ENCODE measurements at regions not wholly inside any gene's neighbourhood (a gene's known extent, or its start where the extent isn't known, plus 50 kb on each side); places are given as distances from the start of the nearest gene placed in this dataset.

- TF ChIP-seq CTCF (conservative IDR thresholded peaks at IDR 0.05) = no peak
- no peak overlapping the region for H3K4me3 Mint-ChIP-seq
- H3K9me3 Mint-ChIP-seq = peaks cover 6% of the 10 kb centered on the region
- H3K36me3 Mint-ChIP-seq = no peaks in the 10 kb centered on the region
- no peak for DNase-seq (ENCODE audit: extremely low spot score, unreplicated experiment)
- no peak overlapping the region for H3K27ac Mint-ChIP-seq
- no peaks in the 10 kb centered on the region for H3K4me1 Mint-ChIP-seq (ENCODE audit: unreplicated experiment)
- no peaks in the 10 kb centered on the region for H3K27me3 Mint-ChIP-seq
Measured at GRCh38 chr16:49952386-49952785, 72.6 kb upstream of the CNEP1R1 start.

- H3K27me3 Mint-ChIP-seq = peaks cover 3% of the 10 kb centered on the region
- DNase-seq (ENCODE audit: extremely low spot score, unreplicated experiment) = no peak
- TF ChIP-seq CTCF (conservative IDR thresholded peaks at IDR 0.05) = no peak
- H3K9me3 Mint-ChIP-seq = peaks cover 6% of the 10 kb centered on the region
- no peak overlapping the region for H3K4me3 Mint-ChIP-seq
- H3K4me1 Mint-ChIP-seq (ENCODE audit: unreplicated experiment) = peaks cover 3% of the 10 kb centered on the region
- H3K27ac Mint-ChIP-seq = no peak overlapping the region
- H3K36me3 Mint-ChIP-seq = no peaks in the 10 kb centered on the region
Measured at GRCh38 chr16:49953090-49953489, 71.9 kb upstream of the CNEP1R1 start.

- H3K27ac Mint-ChIP-seq = no peak overlapping the region
- H3K36me3 Mint-ChIP-seq = no peaks in the 10 kb centered on the region
- no peak for DNase-seq (ENCODE audit: extremely low spot score, unreplicated experiment)
- H3K9me3 Mint-ChIP-seq = no peaks in the 10 kb centered on the region
- peaks cover 3% of the 10 kb centered on the region for H3K27me3 Mint-ChIP-seq
- no peak overlapping the region for H3K4me3 Mint-ChIP-seq
- peaks cover 15% of the 10 kb centered on the region for H3K4me1 Mint-ChIP-seq (ENCODE audit: unreplicated experiment)
- no peak for TF ChIP-seq CTCF (conservative IDR thresholded peaks at IDR 0.05)
Measured at GRCh38 chr16:49955858-49956257, 69.2 kb upstream of the CNEP1R1 start.

GRCh38 chr16:49956915-49957314 lies 68.1 kb upstream of the CNEP1R1 start:
- H3K36me3 Mint-ChIP-seq = no peaks in the 10 kb centered on the region
- H3K27ac Mint-ChIP-seq = no peak overlapping the region
- no peak for TF ChIP-seq CTCF (conservative IDR thresholded peaks at IDR 0.05)
- no peaks in the 10 kb centered on the region for H3K9me3 Mint-ChIP-seq
- H3K4me3 Mint-ChIP-seq = no peak overlapping the region
- H3K27me3 Mint-ChIP-seq = peaks cover 3% of the 10 kb centered on the region
- DNase-seq (ENCODE audit: extremely low spot score, unreplicated experiment) = no peak
- peaks cover 15% of the 10 kb centered on the region for H3K4me1 Mint-ChIP-seq (ENCODE audit: unreplicated experiment)

- Mint-ChIP-seq H3K4me3 (no peak overlapping the region), H3K27ac (no peak overlapping the region), H3K9me3 (no peaks in the 10 kb centered on the region), H3K36me3 (no peaks in the 10 kb centered on the region), H3K4me1 (ENCODE audit: unreplicated experiment) (peaks cover 15% of the 10 kb centered on the region), H3K27me3 (peaks cover 3% of the 10 kb centered on the region)
- no peak for TF ChIP-seq CTCF (conservative IDR thresholded peaks at IDR 0.05)
- DNase-seq (ENCODE audit: extremely low spot score, unreplicated experiment) = no peak
Measured at GRCh38 chr16:49958448-49958847, 66.6 kb upstream of the CNEP1R1 start.
